PC-3 (cell line): ENCODE measurements at regions not wholly inside any gene's neighbourhood (a gene's known extent, or its start where the extent isn't known, plus 50 kb on each side); places are given as distances from the start of the nearest gene placed in this dataset.

ENCODE experiments used
- ATAC-seq: fragments of 200-7000 bp; cut with Tn5 transposase; 2 replicates; pipeline ENCODE4 v1.9.1; 2020; ENCODE audit warnings: mild to moderate bottlenecking, moderate library complexity
- BruUV-seq: library from RNA; stranded (reverse); fragments of 400-500 nt; replicated peaks from 2 replicates; lab custom pipeline; 2021; lab: Mats Ljungman, UMichigan
- CTCF ChIA-PET: fragments of 300-600 bp; sonication (Branson Sonifier 250); formaldehyde crosslinking; loops from one replicate; lab custom pipeline; 2022; ENCODE audit warnings: antibody characterized with exemption; lab: Charles Lee
- POLR2A ChIA-PET: fragments of 300-600 bp; sonication (Branson Sonifier 250); formaldehyde crosslinking; loops from one replicate; lab custom pipeline; 2022; ENCODE audit warnings: antibody characterized with exemption; ENCODE audit not compliant: unreplicated experiment; lab: Charles Lee
- DNase-seq: peaks from one replicate; pipeline ENCODE4 v3.0.0-alpha.2; 2015
- H2AFZ ChIP-seq: fragments of 300-600 bp; sonication (generic); 2 replicates; pipeline ENCODE4 v1.6.0; 2016; ENCODE audit warnings: antibody characterized with exemption, low read length
- H3F3A ChIP-seq: fragments of 300-600 bp; sonication (generic); one replicate; pipeline ENCODE4 v1.6.0; 2017; ENCODE audit warnings: antibody characterized with exemption, low read length, control low read depth, mild to moderate bottlenecking; ENCODE audit not compliant: unreplicated experiment
- H3K27ac ChIP-seq: fragments of 300-600 bp; sonication (generic); 2 replicates; pipeline ENCODE4 v1.5.1; 2016; ENCODE audit warnings: mild to moderate bottlenecking, low read length
- H3K27me3 ChIP-seq: fragments of 300-600 bp; sonication (generic); 2 replicates; pipeline ENCODE4 v1.6.1; 2016; ENCODE audit warnings: low read length, mixed read lengths
- H3K36me3 ChIP-seq: fragments of 300-600 bp; sonication (generic); 2 replicates; pipeline ENCODE4 v1.6.1; 2016; ENCODE audit warnings: low read depth, mixed run types, low read length, mixed read lengths
- H3K4me1 ChIP-seq: fragments of 300-600 bp; sonication (generic); 2 replicates; pipeline ENCODE4 v1.5.1; 2016; ENCODE audit warnings: low read length; ENCODE audit not compliant: insufficient read depth
- H3K4me2 ChIP-seq: fragments of 300-600 bp; sonication (generic); 2 replicates; pipeline ENCODE4 v1.6.0; 2016; ENCODE audit warnings: low read length
- H3K4me3 ChIP-seq: fragments of 300-600 bp; sonication (generic); 2 replicates; pipeline ENCODE4 v1.5.1; 2016; ENCODE audit warnings: mild to moderate bottlenecking, low read length, mixed read lengths
- H3K79me2 ChIP-seq: fragments of 300-600 bp; sonication (generic); 2 replicates; pipeline ENCODE4 v1.6.1; 2017; ENCODE audit warnings: low read length, mixed read lengths
- H3K9ac ChIP-seq: fragments of 300-600 bp; sonication (generic); 2 replicates; pipeline ENCODE4 v1.6.0; 2016; ENCODE audit warnings: mild to moderate bottlenecking, low read length
- H3K9me2 ChIP-seq: fragments of 300-600 bp; sonication (generic); replicated peaks from 2 replicates; pipeline ENCODE4 v1.6.1; 2016; ENCODE audit warnings: mixed run types, low read length, mixed read lengths
- H3K9me3 ChIP-seq: fragments of 300-600 bp; sonication (generic); 2 replicates; pipeline ENCODE4 v1.6.1; 2016; ENCODE audit warnings: low read length, mixed read lengths
- H4K20me1 ChIP-seq: fragments of 300-600 bp; sonication (generic); 2 replicates; pipeline ENCODE4 v1.6.1; 2016; ENCODE audit warnings: low read length, mixed read lengths
- EZH2 ChIP-seq: fragments of 300-600 bp; sonication (generic); IDR thresholded peaks from one replicate; pipeline ENCODE4 v1.6.1; 2017; ENCODE audit warnings: antibody characterized with exemption, mild to moderate bottlenecking, low read length; ENCODE audit not compliant: unreplicated experiment
- EZH2phosphoT487 ChIP-seq: fragments of 300-600 bp; sonication (generic); IDR thresholded peaks from 2 replicates; pipeline ENCODE4 v1.6.1; 2018; ENCODE audit warnings: mild to moderate bottlenecking, antibody characterized with exemption, low read length, borderline replicate concordance
- intact Hi-C: fragments of 100-400 bp; cut with micrococcal nuclease; formaldehyde crosslinking; loops from 2 replicates; pipeline ENCODE4 v1.9.0; 2023
- TF ChIP-seq, protein P1 (sequence below): fragments of 300-600 bp; sonication (generic); conservative IDR thresholded peaks from 2 replicates; pipeline ENCODE4 v1.5.1; 2017; ENCODE audit warnings: antibody characterized with exemption, low read depth, mild to moderate bottlenecking, low read length

DNA sequence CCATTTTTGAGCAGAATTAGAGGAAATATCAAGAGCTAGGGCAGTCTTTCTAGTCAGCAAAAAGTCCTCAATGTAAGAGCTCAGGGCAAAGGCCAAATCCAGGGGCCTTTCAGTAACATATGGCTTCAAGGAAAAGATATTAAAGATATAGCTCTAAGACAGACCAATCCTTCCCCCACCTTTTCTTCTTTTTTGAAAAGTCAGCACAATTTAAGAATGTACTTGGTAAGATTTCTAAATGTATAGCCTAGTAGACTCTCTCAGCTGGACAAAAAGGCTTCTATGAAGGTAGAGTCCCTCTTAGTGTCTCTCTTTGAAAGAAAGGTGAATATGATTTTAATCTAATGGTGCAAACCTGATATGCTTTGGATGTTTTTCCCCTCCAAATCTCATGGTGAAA, 515.7 kb downstream of the VRK1 start:
- no peak overlapping the region for H3K4me2 ChIP-seq
- no peaks in the 10 kb centered on the region for H3F3A ChIP-seq
- no peaks in the 10 kb centered on the region for H3K4me1 ChIP-seq
- ChIA-PET CTCF (interaction anchor here (0.6 kb wide), 1 partner anchor 873 kb away, joined by 3 read pairs; no protein-coding TSS in a partner anchor), POLR2A (no interaction called here)
- no peaks in the 10 kb centered on the region for H3K9me2 ChIP-seq
- H3K4me3 ChIP-seq = no peak overlapping the region
- H2AFZ ChIP-seq = no peak overlapping the region
- TF ChIP-seq, protein P1, sequence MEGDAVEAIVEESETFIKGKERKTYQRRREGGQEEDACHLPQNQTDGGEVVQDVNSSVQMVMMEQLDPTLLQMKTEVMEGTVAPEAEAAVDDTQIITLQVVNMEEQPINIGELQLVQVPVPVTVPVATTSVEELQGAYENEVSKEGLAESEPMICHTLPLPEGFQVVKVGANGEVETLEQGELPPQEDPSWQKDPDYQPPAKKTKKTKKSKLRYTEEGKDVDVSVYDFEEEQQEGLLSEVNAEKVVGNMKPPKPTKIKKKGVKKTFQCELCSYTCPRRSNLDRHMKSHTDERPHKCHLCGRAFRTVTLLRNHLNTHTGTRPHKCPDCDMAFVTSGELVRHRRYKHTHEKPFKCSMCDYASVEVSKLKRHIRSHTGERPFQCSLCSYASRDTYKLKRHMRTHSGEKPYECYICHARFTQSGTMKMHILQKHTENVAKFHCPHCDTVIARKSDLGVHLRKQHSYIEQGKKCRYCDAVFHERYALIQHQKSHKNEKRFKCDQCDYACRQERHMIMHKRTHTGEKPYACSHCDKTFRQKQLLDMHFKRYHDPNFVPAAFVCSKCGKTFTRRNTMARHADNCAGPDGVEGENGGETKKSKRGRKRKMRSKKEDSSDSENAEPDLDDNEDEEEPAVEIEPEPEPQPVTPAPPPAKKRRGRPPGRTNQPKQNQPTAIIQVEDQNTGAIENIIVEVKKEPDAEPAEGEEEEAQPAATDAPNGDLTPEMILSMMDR = no peak
- TF ChIP-seq EZH2 = no peak
- TF ChIP-seq EZH2phosphoT487 = no peak
- intact Hi-C loops = no loop called here
- H3K9me3 ChIP-seq = no peaks in the 10 kb centered on the region
- H3K79me2 ChIP-seq = no peaks in the 10 kb centered on the region
- BruUV-seq = no TSS peak
- peaks cover 47% of the 10 kb centered on the region for H3K27me3 ChIP-seq
- DNase-seq (no peak), ATAC-seq (no peak)
- no peaks in the 10 kb centered on the region for H4K20me1 ChIP-seq
- H3K36me3 ChIP-seq = no peaks in the 10 kb centered on the region
- H3K9ac ChIP-seq = no peak overlapping the region
- H3K27ac ChIP-seq = no peak overlapping the region

DNA sequence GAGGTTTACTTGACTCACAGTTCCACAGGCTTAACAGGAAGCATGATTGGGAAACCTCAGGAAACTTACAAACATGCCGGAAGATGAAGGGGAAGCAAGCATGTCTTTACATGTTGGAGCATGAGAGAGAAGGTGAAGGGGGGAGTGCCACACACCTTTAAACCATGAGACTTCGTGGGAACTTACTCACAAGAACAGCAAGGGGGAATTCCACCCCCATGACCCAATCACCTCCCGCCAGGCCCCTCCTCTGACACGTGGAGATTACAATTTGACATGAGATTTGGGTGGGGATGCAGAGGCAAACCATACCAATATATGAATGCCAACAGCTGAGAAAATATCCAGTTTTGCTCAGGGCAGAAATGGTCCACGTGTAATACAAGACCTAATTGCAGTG, 518.6 kb downstream of the VRK1 start:
- Histone ChIP-seq H3K27me3 (peaks cover 46% of the 10 kb centered on the region), H3K27ac (no peak overlapping the region), H3K9me2 (no peaks in the 10 kb centered on the region), H2AFZ (no peak overlapping the region), H3F3A (no peaks in the 10 kb centered on the region), H3K4me2 (no peak overlapping the region), H3K36me3 (no peaks in the 10 kb centered on the region), H3K4me3 (no peak overlapping the region), H3K4me1 (no peaks in the 10 kb centered on the region), H4K20me1 (no peaks in the 10 kb centered on the region), H3K9ac (no peak overlapping the region), H3K9me3 (no peaks in the 10 kb centered on the region), H3K79me2 (no peaks in the 10 kb centered on the region)
- POLR2A ChIA-PET = no interaction called here
- intact Hi-C loops = no loop called here
- TF ChIP-seq, protein P1 = no peak
- TF ChIP-seq EZH2phosphoT487 (no peak), EZH2 (no peak)
- DNase-seq (no peak), ATAC-seq (no peak)
- CTCF ChIA-PET = no interaction called here
- no TSS peak for BruUV-seq

GRCh38 chr14:97318380-97318779, 521.2 kb downstream of the VRK1 start:
- H3F3A ChIP-seq = no peaks in the 10 kb centered on the region
- no peak overlapping the region for H3K4me3 ChIP-seq
- H3K27ac ChIP-seq = no peak overlapping the region
- no peak for ATAC-seq
- intact Hi-C loops = no loop called here
- BruUV-seq = no TSS peak
- TF ChIP-seq EZH2phosphoT487 = no peak
- TF ChIP-seq EZH2 = no peak
- TF ChIP-seq, protein P1 = no peak
- no peaks in the 10 kb centered on the region for H3K79me2 ChIP-seq
- no peaks in the 10 kb centered on the region for H3K9me2 ChIP-seq
- no peaks in the 10 kb centered on the region for H3K36me3 ChIP-seq
- H3K9ac ChIP-seq = no peak overlapping the region
- peaks cover 47% of the 10 kb centered on the region for H3K27me3 ChIP-seq
- ChIA-PET POLR2A (no interaction called here), CTCF (no interaction called here)
- H3K4me1 ChIP-seq = no peaks in the 10 kb centered on the region
- H3K9me3 ChIP-seq = no peaks in the 10 kb centered on the region
- no peaks in the 10 kb centered on the region for H4K20me1 ChIP-seq
- DNase-seq = no peak
- no peak overlapping the region for H2AFZ ChIP-seq
- H3K4me2 ChIP-seq = no peak overlapping the region
